Esophagus muscularis mucosa (tissue), 4 donors: ENCODE measurements at regions not wholly inside any gene's neighbourhood (a gene's known extent, or its start where the extent isn't known, plus 50 kb on each side); places are given as distances from the start of the nearest gene placed in this dataset.

Experiments
- DNase-seq: peaks from one replicate; pipeline ENCODE4 v3.0.0-alpha.2; 2017; ENCODE audit errors: extremely low spot score
- H3K27ac ChIP-seq, 4 donors: fragments of 200-600 bp; sonication (generic); replicated peaks in 1 of 4; 1 replicate in 3 of 4; 2 replicates in 1 of 4; pipeline ENCODE4 v1.5.1; 2016 to 2019; ENCODE audit warnings: mild to moderate bottlenecking in 1 of 4
- H3K27me3 ChIP-seq, 4 donors: fragments of 200-600 bp; sonication (generic); one replicate each; pipeline versions ENCODE4 v1.5.1 to v1.6.0; 2016 to 2019
- H3K36me3 ChIP-seq, 4 donors: fragments of 200-600 bp; sonication (generic); one replicate each; pipeline ENCODE4 v1.5.1; 2016 to 2019
- H3K4me1 ChIP-seq, 4 donors: fragments of 200-600 bp; sonication (generic); one replicate each; pipeline ENCODE4 v1.5.1; 2016 to 2019
- H3K4me3 ChIP-seq, 4 donors: fragments of 200-600 bp; sonication (generic); 1 replicate in 2 of 4; 2 replicates in 2 of 4; pipeline ENCODE4 v1.5.1; 2016 to 2019; ENCODE audit warnings: mild to moderate bottlenecking in 4 of 4, moderate library complexity in 1 of 4
- H3K9me3 ChIP-seq, 4 donors: fragments of 200-600 bp; sonication (generic); 1 replicate in 3 of 4; 2 replicates in 1 of 4; pipeline ENCODE4 v1.5.1; 2016 to 2019
- EP300 ChIP-seq: sonication (generic); formaldehyde crosslinking; IDR thresholded peaks from one replicate; pipeline ENCODE4 v1.6.1; 2017; ENCODE audit warnings: antibody characterized with exemption
- POLR2A ChIP-seq: fragments of 450-650 bp; IDR thresholded peaks from one replicate; pipeline ENCODE4 v1.6.1; 2017; ENCODE audit warnings: antibody characterized with exemption, moderate library complexity, mild to moderate bottlenecking, low read depth
- POLR2AphosphoS5 ChIP-seq, 2 donors: sonication (generic); formaldehyde crosslinking; IDR thresholded peaks; one replicate each; pipeline ENCODE4 v1.6.1; 2017; ENCODE audit warnings: antibody characterized with exemption in 2 of 2
- WGBS: methylation state at CpG from one replicate; pipeline ENCODE4 v1.1.5; 2018; 5-methylcytosine and 5-hydroxymethylcytosine counted together
- intact Hi-C: fragments of 100-400 bp; cut with DNase I; formaldehyde crosslinking; loops from one replicate; pipeline ENCODE4 v1.15.1; 2023
- TF ChIP-seq, protein P1 (sequence below), 3 experiments: fragments of 200-600 bp in 2 of 3; fragments of 450-650 bp in 1 of 3; sonication (generic) in 2 of 3; IDR thresholded peaks; one replicate each; pipeline ENCODE4 v1.5.1; 2017 to 2019; ENCODE audit warnings: antibody characterized with exemption in 3 of 3, mild to moderate bottlenecking in 2 of 3, moderate library complexity in 1 of 3

DNA sequence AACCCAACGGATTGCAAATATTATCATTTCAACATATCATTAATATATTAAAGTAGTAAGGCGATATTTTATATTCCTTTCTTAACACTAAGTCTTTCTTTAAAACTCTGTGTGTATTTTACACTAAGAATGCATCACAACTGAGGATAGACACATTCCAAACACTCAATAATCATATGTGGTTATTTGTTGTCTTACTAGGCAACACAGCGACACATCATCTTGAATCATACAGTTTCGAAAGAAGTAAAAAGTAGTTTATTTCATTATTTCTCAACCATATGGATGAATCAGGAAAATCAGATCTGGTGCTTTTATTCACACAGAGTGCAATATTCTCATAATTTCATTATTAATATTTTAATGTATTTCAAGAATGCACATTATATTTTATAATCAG is 662.4 kb downstream of the EPHA7 start:
- DNase-seq = no peak
- Histone ChIP-seq H3K4me3 (no peak overlapping the region), H3K4me1 (peaks cover 0 to 3% (median 2%) of the 10 kb centered on the region in 4 donors), H3K9me3 (peaks cover 0 to 14% (median 7%) of the 10 kb centered on the region in 4 donors), H3K36me3 (no peaks in the 10 kb centered on the region), H3K27ac (no peak overlapping the region), H3K27me3 (no peaks in the 10 kb centered on the region)
- 89% methylated on average over 4 of the region's 4 CpGs for WGBS
- intact Hi-C loops = no loop called here
- TF ChIP-seq POLR2AphosphoS5 (IDR thresholded peaks at IDR 0.05) (no peak), POLR2A (no peak), EP300 (no peak)
- TF ChIP-seq, protein P1, sequence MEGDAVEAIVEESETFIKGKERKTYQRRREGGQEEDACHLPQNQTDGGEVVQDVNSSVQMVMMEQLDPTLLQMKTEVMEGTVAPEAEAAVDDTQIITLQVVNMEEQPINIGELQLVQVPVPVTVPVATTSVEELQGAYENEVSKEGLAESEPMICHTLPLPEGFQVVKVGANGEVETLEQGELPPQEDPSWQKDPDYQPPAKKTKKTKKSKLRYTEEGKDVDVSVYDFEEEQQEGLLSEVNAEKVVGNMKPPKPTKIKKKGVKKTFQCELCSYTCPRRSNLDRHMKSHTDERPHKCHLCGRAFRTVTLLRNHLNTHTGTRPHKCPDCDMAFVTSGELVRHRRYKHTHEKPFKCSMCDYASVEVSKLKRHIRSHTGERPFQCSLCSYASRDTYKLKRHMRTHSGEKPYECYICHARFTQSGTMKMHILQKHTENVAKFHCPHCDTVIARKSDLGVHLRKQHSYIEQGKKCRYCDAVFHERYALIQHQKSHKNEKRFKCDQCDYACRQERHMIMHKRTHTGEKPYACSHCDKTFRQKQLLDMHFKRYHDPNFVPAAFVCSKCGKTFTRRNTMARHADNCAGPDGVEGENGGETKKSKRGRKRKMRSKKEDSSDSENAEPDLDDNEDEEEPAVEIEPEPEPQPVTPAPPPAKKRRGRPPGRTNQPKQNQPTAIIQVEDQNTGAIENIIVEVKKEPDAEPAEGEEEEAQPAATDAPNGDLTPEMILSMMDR (IDR thresholded peaks at IDR 0.05) = no peak

DNA sequence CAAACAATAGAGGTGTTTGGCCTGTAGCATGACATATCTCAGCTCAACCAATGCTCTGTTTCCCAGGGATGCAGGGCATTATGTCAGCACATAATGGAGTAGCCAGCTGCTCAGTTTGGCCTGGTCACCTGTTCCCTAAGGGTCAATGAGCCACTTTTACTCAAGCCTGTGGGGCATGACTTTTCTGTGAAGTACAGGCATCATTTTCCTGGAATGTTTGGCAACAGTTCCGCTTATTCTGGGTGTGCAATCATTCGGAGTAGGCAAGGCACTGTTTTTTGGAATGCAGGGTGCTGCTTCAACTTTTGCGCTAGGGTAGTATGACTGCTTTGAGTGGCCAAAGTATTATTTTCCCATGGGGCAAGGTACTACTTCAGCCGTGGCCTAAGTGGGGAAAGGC is 665.4 kb downstream of the EPHA7 start:
- Histone ChIP-seq H3K4me1 (no peaks in the 10 kb centered on the region), H3K27ac (no peak overlapping the region), H3K27me3 (no peaks in the 10 kb centered on the region), H3K36me3 (no peaks in the 10 kb centered on the region), H3K9me3 (peaks cover 0 to 17% (median 9%) of the 10 kb centered on the region in 4 donors), H3K4me3 (no peak overlapping the region)
- DNase-seq = no peak
- WGBS = 94% methylated on average over 4 of the region's 4 CpGs
- TF ChIP-seq, protein P1 (IDR thresholded peaks at IDR 0.05) = no peak
- TF ChIP-seq POLR2A (no peak), POLR2AphosphoS5 (IDR thresholded peaks at IDR 0.05) (no peak), EP300 (no peak)
- intact Hi-C loops = no loop called here

DNA sequence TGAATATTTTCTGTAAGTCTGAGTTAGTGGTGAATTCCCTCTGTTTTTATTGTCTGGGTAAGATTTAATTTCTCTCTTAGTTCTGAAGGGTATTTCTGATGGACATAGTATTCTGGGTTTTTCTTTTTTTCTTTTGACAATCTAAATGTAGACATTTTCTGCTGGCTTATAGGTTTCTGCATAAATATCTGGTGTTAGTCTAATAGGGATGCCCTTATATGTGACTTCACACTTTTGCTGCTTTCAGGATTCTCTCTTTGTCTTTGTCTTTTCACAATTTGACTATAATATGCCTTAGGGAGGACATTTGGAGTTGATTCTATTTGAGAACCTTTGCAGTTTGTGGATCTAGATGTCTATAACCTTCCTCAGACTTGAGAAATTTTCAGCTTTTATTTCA is 667.2 kb downstream of the EPHA7 start:
- Histone ChIP-seq H3K27me3 (no peaks in the 10 kb centered on the region), H3K9me3 (peaks cover 0 to 17% (median 9%) of the 10 kb centered on the region in 4 donors), H3K27ac (no peak overlapping the region), H3K4me1 (no peaks in the 10 kb centered on the region), H3K36me3 (no peaks in the 10 kb centered on the region), H3K4me3 (no peak overlapping the region)
- no peak for DNase-seq
- intact Hi-C loops = no loop called here
- TF ChIP-seq EP300 = no peak
- TF ChIP-seq, protein P1 (IDR thresholded peaks at IDR 0.05) = no peak
- no peak for TF ChIP-seq POLR2AphosphoS5 (IDR thresholded peaks at IDR 0.05)
- TF ChIP-seq POLR2A = no peak

DNA sequence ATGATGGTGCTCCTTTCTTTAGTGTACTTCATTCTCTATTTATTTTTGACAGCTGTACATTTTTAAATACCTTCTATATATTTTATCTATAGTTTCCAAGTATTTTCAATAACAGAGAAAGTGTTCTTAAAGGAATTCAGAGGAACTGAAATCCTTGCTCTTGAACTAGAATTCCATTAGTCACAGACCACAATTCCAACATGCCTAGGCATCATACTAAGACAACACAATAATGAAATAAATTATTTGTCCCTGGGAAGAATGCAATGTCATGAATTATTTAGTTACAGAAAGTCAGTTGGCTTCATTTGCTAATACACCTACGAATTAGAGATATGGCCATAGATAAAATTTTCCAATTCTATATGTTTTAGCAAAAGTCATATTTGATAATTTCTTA is 671.2 kb downstream of the EPHA7 start:
- 76% methylated on average over 1 of the region's 1 CpG for WGBS
- Histone ChIP-seq H3K9me3 (peaks cover 0 to 13% (median 9%) of the 10 kb centered on the region in 4 donors), H3K4me3 (no peak overlapping the region), H3K27me3 (no peaks in the 10 kb centered on the region), H3K27ac (no peak overlapping the region), H3K36me3 (no peaks in the 10 kb centered on the region), H3K4me1 (no peaks in the 10 kb centered on the region)
- TF ChIP-seq POLR2AphosphoS5 (IDR thresholded peaks at IDR 0.05) (no peak), EP300 (no peak), POLR2A (no peak)
- intact Hi-C loops = no loop called here
- DNase-seq = no peak

DNA sequence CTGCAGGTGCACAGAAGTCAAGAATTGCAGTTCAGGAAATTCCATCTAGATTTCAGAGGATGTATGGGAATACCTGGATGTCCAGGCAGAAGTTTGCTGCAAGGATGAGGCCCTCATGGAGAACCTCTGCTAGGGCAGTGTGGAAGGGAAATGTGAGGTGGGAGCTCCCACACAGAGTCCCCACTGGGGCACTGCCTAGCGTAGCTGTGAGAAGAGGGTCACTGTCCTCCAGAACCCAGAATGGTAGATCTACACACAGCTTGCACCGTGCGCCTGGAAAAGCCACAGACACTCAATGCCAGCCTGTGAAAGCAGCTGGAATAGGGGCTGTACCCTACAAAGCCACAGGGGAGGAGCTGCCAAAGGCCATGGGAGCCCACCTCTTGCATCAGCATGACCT is 681.4 kb downstream of the EPHA7 start:
- Histone ChIP-seq H3K27ac (no peak overlapping the region), H3K4me3 (no peak overlapping the region), H3K4me1 (no peaks in the 10 kb centered on the region), H3K27me3 (no peaks in the 10 kb centered on the region), H3K36me3 (no peaks in the 10 kb centered on the region), H3K9me3 (no peaks in the 10 kb centered on the region)
- intact Hi-C loops = no loop called here
- WGBS = 89% methylated on average over 3 of the region's 3 CpGs
- no peak for DNase-seq
- TF ChIP-seq EP300 = no peak
- no peak for TF ChIP-seq POLR2A
- TF ChIP-seq, protein P1 (IDR thresholded peaks at IDR 0.05) = no peak
- TF ChIP-seq POLR2AphosphoS5 (IDR thresholded peaks at IDR 0.05) = no peak
